Hematopoietic multipotent progenitor cell (in vitro differentiated cells): ENCODE measurements at regions not wholly inside any gene's neighbourhood (a gene's known extent, or its start where the extent isn't known, plus 50 kb on each side); places are given as distances from the start of the nearest gene placed in this dataset.

Experiments used
- DNase-seq, 3 donors: peaks; one replicate each; pipeline ENCODE4 v3.0.0-alpha.2; 2011 to 2015; ENCODE audit warnings: low read depth in 2 of 3, low spot score in 2 of 3

DNA sequence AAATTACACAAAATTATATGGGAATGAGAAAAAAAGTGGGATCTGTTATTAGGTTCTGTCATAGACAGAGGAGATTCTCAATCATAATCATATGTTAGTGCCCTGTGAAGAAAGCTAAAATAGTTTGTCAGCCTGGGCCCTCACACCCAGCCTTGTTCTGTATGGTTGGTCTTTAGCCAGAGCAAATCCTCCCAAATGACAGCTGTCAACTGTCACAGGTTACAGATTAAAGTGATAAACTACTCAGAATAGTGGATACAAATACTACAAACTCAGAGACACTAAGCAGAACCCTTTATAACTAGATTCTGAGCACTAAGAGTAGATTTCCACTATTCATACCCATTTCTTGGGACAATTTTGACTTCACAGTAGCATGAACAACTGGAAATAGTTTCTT lies 405.0 kb upstream of the MEF2C start:
- no peak for DNase-seq

DNA sequence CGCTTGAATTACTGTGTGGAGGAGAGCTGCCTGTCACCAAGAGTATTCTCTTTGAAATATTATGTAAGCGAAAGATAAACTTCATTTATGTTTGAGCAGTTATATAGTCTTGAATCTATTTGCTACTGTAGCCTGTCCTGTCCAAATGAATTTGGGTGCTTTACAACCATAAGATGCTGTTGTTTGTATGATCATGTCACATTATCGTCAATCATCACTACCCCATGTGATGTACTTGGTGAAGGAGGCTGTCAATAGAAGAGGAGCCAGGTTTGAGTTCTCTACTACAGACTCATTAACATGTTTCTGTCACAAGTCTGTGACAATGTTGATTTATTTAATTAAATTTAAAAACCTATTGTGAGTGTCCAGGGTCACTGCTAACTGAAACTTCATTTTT lies 403.3 kb upstream of the MEF2C start:
- DNase-seq: no peak

- DNase-seq: no peak
Measured at GRCh38 chr5:89283728-89284493, 400.9 kb upstream of the MEF2C start.

GRCh38 chr5:89282554-89283510 lies 399.8 kb upstream of the MEF2C start:
- no peak for DNase-seq

DNA sequence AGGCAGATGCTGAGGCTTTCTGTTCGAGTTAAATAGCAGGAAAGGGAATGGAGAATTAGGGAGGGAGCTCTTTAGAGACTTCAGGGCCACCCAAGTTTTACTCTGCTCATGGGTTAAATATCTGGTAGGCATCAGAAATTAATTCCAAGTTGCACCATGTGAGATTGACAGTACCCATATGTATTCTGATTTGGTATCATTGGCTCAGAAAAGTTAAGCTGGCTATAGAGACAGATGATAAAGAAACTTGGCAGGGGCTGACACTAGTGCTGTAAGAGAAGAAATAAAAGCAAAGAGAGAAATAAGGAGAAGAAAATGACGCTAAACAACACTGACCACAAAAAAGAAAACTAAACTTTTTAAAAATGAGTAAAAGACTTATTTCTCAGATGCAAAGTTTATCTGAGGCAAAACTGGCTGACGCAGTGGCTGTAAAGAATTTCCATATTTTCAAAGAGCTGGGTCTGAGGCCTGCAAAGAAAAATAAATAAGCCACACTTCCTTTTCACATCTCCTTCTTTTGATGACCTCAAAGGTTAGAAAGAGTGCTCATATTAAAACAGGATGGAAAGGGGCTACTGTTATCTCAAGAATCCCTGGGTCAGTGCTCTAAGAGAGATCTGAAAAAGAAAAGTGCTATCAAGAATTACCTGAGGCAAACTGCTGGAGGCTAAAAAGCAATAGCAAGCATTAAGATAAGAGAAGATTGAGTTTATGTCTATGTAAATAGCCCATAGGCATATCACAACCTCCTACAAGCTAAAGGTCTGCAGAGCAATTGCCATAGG lies 399.0 kb upstream of the MEF2C start:
- DNase-seq: no peak

DNA sequence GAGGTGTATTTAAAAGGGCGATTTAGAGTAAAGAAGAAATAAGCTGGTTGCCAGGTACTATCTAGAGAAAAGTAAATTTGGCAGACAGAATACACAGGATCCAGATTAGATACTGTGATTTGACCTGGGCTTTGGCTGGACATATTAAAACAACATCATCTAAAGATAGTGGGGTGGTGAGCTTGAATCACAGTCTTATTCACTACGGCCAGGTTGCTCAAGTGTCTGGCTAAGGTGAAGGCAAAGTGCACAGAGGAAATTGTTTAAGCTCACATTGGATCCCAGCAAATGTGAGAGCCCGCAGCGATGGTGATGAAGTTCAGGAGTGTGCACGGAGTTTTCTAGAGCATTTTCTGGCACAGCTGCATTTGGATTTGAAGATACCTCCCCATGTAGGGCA lies 398.2 kb upstream of the MEF2C start:
- no peak for DNase-seq

DNA sequence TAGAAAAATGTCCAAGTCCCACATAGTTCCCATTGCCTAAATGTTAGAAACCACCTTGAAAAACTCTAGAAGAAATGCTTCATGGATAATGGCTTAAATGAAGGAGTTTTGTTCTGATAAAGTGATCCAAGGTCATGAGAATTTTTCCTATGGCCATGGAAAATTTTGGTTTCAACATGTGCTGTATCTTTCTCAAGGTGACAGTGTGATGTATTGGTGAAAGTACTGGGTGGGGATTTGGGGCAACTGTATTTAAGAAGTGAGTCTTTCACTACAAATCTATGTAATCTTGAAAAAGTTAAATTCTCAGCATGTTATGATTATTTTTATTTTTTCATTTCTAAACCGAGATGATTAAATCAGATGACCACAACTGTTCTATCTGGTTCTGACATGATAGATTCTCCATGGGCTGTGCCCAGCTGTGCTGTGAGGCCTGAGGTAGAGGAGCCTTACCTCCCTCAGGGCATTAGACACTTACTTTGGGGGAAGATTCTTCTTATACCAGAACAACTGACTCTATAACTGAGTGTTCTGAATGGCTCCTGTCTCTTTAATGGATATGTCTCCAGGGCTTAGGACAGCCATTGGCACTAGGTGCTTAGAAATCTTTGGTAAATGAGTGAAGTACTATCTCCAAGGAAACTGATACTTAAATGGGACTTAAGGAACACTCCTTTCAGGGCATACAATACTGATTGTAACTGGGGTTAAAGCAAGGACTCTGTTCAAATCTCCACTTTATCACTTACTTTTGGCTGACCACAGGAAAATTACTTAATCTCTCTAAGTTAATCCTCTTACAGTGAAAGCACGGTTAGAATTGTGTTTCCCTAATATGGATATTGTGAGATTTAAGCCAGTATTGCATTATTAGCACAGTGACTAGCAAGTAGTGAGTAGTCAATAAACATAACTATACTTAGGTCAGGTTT lies 397.4 kb upstream of the MEF2C start:
- DNase-seq: no peak

DNA sequence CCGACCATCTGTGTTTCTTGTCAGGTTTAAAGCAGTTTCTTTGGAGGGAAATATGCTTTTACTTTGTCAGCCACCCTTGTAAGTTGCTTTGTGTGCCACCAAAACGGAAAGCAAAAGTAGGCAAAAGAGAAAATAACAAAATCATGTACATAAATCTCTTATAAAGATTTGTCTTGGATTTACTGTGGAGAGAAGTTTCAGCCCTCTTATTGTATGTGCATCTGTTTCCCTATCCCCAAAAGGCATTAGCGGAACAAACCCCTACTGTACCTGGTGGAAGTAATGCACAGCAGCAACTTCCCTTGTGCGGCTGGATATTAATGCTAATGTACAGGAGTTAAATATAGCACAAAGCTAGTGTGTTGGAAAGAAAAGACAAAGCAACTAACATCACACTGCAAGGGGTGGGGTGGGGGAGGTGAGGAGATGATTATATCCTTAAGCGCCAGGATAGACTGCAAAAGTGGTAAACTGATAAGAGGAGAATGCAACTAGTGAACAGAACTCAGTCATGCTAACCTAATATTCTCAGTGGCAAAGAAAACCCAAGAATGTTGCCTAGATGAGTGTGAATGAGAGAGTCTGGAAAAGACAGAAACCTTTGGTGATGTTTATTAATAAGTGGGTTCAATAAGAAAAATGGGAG lies 396.5 kb upstream of the MEF2C start:
- DNase-seq: peak in 1 of 3 donors; percentile 72

GRCh38 chr5:89277816-89278215 lies 394.8 kb upstream of the MEF2C start:
- no peak for DNase-seq

GRCh38 chr5:89276566-89277305 lies 393.8 kb upstream of the MEF2C start:
- DNase-seq: no peak

GRCh38 chr5:89275066-89275855 lies 392.3 kb upstream of the MEF2C start:
- DNase-seq: peak in 2 of 3 donors; percentile 23 to 70

GRCh38 chr5:89273289-89273688 lies 390.3 kb upstream of the MEF2C start:
- DNase-seq: no peak

GRCh38 chr5:89270901-89271300 lies 387.9 kb upstream of the MEF2C start:
- DNase-seq: no peak

DNA sequence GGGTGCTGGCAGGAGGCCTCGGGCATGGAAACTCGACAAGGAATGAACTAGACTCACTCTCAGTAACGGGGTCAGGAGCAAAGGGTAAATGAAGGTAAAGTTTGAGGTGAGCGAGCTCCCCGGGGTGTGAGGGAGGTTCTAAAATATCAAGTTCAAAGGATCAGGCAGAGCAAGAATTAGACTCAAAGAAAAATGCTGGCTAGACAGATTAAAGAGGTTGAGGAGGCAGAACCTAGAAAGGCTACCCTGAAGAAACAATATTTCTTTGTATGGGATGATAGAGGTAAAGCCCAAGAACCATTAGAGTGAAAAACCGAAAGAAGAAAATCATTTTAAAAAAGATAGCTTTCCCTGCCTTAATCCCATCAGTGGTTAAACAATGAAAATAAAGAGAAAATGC lies 386.7 kb upstream of the MEF2C start:
- no peak for DNase-seq

DNA sequence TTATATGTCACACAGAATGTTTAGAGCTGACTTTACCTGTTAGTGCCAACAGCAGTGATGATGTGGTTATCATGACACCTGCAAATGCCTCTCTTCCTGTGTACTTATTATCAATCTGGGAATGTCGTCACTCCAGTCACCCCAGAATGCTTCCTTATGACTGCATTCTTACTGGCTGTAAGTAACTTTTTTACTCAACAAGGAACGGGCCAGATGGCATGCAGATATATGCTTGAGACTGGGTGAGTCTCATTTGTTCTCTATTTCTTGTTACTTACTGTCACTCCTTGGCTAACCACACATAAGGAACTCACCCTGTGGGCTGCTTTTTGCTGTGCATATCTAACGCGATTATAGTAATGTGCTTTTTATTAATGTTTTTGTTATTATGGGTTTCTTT lies 385.5 kb upstream of the MEF2C start:
- peak in 2 of 3 donors; percentile 33 to 82 for DNase-seq

DNA sequence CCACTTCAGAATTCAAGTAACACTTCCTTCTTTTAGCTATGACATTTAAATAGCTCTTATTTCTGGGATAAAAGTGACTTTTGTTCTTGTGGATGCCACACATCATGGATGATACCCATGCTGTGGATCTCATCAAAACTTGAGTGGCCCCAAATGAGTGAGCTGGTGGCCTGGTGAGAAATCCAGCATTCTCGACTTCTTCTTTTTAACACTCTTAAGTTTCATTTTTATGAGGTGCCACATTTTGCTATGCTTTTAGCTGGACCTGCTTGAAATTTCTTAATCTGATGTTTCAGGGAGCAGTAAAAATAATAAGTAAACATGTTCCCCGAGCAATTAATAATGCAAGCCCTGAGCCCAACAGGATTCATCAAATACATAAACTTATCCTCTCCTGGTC lies 384.8 kb upstream of the MEF2C start:
- peak in 1 of 3 donors; percentile 43 for DNase-seq

DNA sequence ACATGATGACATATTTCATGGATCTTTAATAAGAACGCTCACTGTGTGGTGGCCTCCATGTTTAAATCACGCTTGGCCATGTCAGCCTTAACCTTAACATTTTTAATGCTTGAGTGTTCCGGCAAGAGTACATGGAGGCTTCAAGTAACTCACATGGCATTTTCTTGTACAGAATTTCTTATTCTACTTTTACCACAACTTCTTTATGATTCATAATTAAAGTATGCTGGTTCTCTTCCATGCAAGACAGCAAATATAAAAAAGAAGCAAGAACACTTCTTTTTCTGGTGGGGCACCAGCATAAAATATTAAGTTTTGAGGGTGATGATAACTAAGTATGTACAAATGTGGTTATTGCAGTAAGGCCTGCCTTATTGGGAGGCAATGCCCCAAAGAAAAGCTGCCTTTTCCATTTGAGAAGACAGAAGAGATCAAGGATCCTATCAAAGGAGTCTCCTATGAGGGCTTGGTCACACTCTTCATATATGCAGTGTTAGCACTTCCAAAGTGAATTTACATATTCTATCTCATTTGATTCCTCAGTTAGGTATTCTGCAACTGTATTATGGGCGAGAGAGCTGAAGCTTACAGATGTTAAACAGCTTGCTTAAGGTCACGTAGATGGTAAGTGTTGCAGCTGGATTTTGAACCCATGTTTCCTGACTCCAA lies 382.7 kb upstream of the MEF2C start:
- no peak for DNase-seq
